Suprapubic skin (tissue), 4 donors: ENCODE measurements at regions not wholly inside any gene's neighbourhood (a gene's known extent, or its start where the extent isn't known, plus 50 kb on each side); places are given as distances from the start of the nearest gene placed in this dataset.

ENCODE experiments used
- DNase-seq, 2 donors: peaks; one replicate each; pipeline ENCODE4 v3.0.0-alpha.2; 2019; ENCODE audit warnings: low spot score in 2 of 2
- H3K27ac ChIP-seq: fragments of 200-600 bp; sonication (generic); one replicate; pipeline ENCODE4 v1.5.1; 2019
- H3K27me3 ChIP-seq: fragments of 200-600 bp; sonication (generic); one replicate; pipeline ENCODE4 v1.5.1; 2019
- H3K36me3 ChIP-seq: fragments of 200-600 bp; sonication (generic); one replicate; pipeline ENCODE4 v1.5.1; 2019
- H3K4me1 ChIP-seq: fragments of 200-600 bp; sonication (generic); one replicate; pipeline ENCODE4 v1.5.1; 2019
- H3K4me3 ChIP-seq: fragments of 200-600 bp; sonication (generic); one replicate; pipeline ENCODE4 v1.5.1; 2019; ENCODE audit warnings: mild to moderate bottlenecking
- H3K9me3 ChIP-seq: fragments of 200-600 bp; sonication (generic); one replicate; pipeline ENCODE4 v1.5.1; 2019
- EP300 ChIP-seq: sonication (generic); formaldehyde crosslinking; IDR thresholded peaks from one replicate; pipeline ENCODE4 v1.6.1; 2017; ENCODE audit warnings: antibody characterized with exemption
- POLR2A ChIP-seq, 2 donors: fragments of 450-650 bp; IDR thresholded peaks; one replicate each; pipeline ENCODE4 v1.6.1; 2017; ENCODE audit warnings: antibody characterized with exemption in 2 of 2, mild to moderate bottlenecking in 2 of 2, moderate library complexity in 2 of 2
- POLR2AphosphoS5 ChIP-seq, 3 donors: sonication (generic); formaldehyde crosslinking; IDR thresholded peaks; one replicate each; pipeline ENCODE4 v1.6.1; 2017; ENCODE audit warnings: antibody characterized with exemption in 3 of 3
- WGBS: methylation state at CpG from one replicate; pipeline ENCODE4 v1.1.5; 2018; 5-methylcytosine and 5-hydroxymethylcytosine counted together
- TF ChIP-seq, protein P1 (sequence below), 2 donors: fragments of 200-600 bp in 1 of 2; fragments of 450-650 bp in 1 of 2; sonication (generic) in 1 of 2; IDR thresholded peaks; one replicate each; pipeline ENCODE4 v1.5.1; 2016 to 2019; ENCODE audit warnings: antibody characterized with exemption in 2 of 2, mild to moderate bottlenecking in 1 of 2, moderate library complexity in 1 of 2

GRCh38 chr3:72186400-72186855 lies 401.5 kb upstream of the PROK2 start:
- H3K36me3 ChIP-seq, result no peaks in the 10 kb centered on the region

DNA sequence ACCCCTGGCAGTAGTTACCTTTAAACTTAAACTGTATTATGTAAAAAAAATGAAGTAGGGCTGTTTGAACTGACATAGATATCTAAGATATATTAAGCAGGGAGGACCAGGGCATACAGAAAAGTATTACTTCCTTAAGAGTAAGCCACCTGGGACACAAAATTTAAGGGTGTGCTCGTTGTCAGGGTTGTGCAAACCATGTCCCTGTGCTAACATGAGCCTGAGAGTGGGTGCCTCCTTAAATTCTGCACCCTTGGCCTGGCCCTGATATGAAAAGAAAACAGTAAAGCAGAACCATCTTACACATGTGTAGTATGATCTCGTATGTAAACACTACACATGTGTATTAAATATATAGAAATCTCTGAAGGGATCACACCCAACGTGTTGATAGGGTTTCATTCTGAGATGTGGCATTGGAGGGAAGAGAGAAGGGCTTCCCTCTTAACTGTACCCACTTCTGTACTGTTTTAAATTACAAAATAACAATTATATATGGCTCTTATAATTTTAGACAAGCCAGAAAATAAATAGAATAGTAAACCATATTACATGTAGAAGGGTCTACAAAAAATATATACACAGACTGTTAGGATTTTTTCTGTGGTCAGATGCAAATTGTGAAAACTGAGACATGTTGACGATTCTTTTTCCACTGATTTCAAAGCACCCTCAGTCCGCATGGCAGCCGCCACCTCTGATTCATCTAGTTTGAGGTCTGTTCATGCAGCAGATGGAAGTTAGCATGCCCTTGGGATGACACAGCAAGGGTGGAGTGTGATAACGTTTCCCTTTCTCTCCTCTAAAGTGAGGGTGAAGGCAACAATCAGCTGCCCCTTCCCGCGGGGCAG lies 400.8 kb upstream of the PROK2 start:
- H3K27me3 ChIP-seq, result no peaks in the 10 kb centered on the region
- no peak for DNase-seq
- H3K4me1 ChIP-seq, result peaks cover 9% of the 10 kb centered on the region
- TF ChIP-seq POLR2A (IDR thresholded peaks at IDR 0.05) (no peak), POLR2AphosphoS5 (IDR thresholded peaks at IDR 0.05) (no peak)
- TF ChIP-seq, protein P1, sequence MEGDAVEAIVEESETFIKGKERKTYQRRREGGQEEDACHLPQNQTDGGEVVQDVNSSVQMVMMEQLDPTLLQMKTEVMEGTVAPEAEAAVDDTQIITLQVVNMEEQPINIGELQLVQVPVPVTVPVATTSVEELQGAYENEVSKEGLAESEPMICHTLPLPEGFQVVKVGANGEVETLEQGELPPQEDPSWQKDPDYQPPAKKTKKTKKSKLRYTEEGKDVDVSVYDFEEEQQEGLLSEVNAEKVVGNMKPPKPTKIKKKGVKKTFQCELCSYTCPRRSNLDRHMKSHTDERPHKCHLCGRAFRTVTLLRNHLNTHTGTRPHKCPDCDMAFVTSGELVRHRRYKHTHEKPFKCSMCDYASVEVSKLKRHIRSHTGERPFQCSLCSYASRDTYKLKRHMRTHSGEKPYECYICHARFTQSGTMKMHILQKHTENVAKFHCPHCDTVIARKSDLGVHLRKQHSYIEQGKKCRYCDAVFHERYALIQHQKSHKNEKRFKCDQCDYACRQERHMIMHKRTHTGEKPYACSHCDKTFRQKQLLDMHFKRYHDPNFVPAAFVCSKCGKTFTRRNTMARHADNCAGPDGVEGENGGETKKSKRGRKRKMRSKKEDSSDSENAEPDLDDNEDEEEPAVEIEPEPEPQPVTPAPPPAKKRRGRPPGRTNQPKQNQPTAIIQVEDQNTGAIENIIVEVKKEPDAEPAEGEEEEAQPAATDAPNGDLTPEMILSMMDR (IDR thresholded peaks at IDR 0.05), result no peak
- H3K36me3 ChIP-seq, result no peaks in the 10 kb centered on the region
- no peak overlapping the region for H3K4me3 ChIP-seq
- 42% methylated on average over 9 of the region's 9 CpGs for WGBS
- no peaks in the 10 kb centered on the region for H3K9me3 ChIP-seq
- H3K27ac ChIP-seq, result no peak overlapping the region

More at GRCh38 chr3:72186400-72186855, 401.5 kb upstream of the PROK2 start:
- Histone ChIP-seq H3K4me3 (no peak overlapping the region), H3K4me1 (peaks cover 5% of the 10 kb centered on the region), H3K27ac (no peak overlapping the region), H3K9me3 (no peaks in the 10 kb centered on the region), H3K27me3 (no peaks in the 10 kb centered on the region)
- WGBS, result 27% methylated on average over 1 of the region's 1 CpG
- DNase-seq, result no peak
- no peak for TF ChIP-seq POLR2A (IDR thresholded peaks at IDR 0.05)
- no peak for TF ChIP-seq EP300
- TF ChIP-seq, protein P1 (IDR thresholded peaks at IDR 0.05), result no peak
- no peak for TF ChIP-seq POLR2AphosphoS5 (IDR thresholded peaks at IDR 0.05)

DNA sequence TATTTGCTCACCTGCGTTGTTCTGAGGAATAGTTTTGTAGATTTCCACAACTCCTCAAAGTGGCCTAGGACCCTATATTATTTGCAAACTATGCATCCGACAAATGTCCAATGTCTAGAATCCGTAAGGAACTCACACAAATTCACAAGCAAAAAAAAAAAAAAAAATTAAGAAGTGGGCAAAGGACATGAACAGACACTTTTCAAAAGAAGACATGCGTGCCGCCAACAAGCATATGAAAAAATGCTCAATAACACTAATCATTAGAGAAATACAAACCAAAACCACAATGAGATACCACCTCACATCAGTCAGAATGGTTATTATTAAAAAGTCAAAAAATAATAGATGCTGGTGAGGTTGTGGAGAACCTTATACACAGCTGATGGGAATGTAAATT lies 398.5 kb upstream of the PROK2 start:
- Histone ChIP-seq H3K27ac (no peak overlapping the region), H3K27me3 (no peaks in the 10 kb centered on the region), H3K4me3 (no peak overlapping the region), H3K9me3 (no peaks in the 10 kb centered on the region), H3K36me3 (no peaks in the 10 kb centered on the region), H3K4me1 (peaks cover 9% of the 10 kb centered on the region)
- TF ChIP-seq POLR2AphosphoS5 (IDR thresholded peaks at IDR 0.05) (no peak), POLR2A (IDR thresholded peaks at IDR 0.05) (no peak), EP300 (no peak)
- TF ChIP-seq, protein P1 (IDR thresholded peaks at IDR 0.05), result no peak
- WGBS, result 99% methylated on average over 5 of the region's 5 CpGs
- DNase-seq, result no peak

- H3K27ac ChIP-seq, result no peak overlapping the region
These were observed 397.3 kb upstream of the PROK2 start for GRCh38 chr3:72182206-72182605.

DNA sequence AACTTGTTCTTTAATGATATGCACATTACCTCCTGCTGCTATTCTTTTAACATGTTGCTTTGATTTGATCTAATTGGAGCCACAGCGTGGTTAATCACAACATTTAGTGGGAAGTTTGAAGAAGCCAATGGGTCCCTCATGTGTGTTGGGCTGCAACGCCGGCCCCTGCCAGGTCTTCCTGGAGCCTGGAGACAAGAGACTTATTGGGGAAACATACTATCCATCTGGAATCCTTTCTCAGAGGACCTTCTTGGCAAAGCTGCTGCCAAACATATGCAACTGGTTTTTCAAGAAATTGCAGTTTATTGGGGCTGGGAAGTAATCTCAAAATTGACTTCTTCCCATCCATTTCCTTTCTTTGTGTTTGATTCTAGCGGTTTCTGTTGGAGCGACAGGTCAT lies 396.3 kb upstream of the PROK2 start:
- TF ChIP-seq POLR2AphosphoS5 (IDR thresholded peaks at IDR 0.05) (no peak), POLR2A (IDR thresholded peaks at IDR 0.05) (no peak), EP300 (no peak)
- TF ChIP-seq, protein P1 (IDR thresholded peaks at IDR 0.05), result no peak
- Histone ChIP-seq H3K9me3 (no peaks in the 10 kb centered on the region), H3K27me3 (no peaks in the 10 kb centered on the region), H3K4me1 (peaks cover 27% of the 10 kb centered on the region), H3K27ac (no peak overlapping the region), H3K36me3 (no peaks in the 10 kb centered on the region), H3K4me3 (no peak overlapping the region)
- WGBS, result 30% methylated on average over 5 of the region's 5 CpGs
- no peak for DNase-seq

More at GRCh38 chr3:72182206-72182605, 397.3 kb upstream of the PROK2 start:
- Histone ChIP-seq H3K9me3 (no peaks in the 10 kb centered on the region), H3K27me3 (no peaks in the 10 kb centered on the region), H3K36me3 (no peaks in the 10 kb centered on the region), H3K4me3 (no peak overlapping the region), H3K4me1 (peaks cover 18% of the 10 kb centered on the region)
- TF ChIP-seq EP300 (no peak), POLR2A (IDR thresholded peaks at IDR 0.05) (no peak), POLR2AphosphoS5 (IDR thresholded peaks at IDR 0.05) (no peak)
- TF ChIP-seq, protein P1 (IDR thresholded peaks at IDR 0.05), result no peak
- no peak for DNase-seq
